ENCODE measurements at regions not wholly inside any gene's neighbourhood (a gene's known extent, or its start where the extent isn't known, plus 50 kb on each side); places are given as distances from the start of the nearest gene placed in this dataset.

- Histone ChIP-seq H4K20me1 (ENCODE audit: insufficient read depth, low read length) (no peaks in the 10 kb centered on the region), H3K9me3 (ENCODE audit: low read length) (no peaks in the 10 kb centered on the region), H3K79me2 (ENCODE audit: insufficient read depth, low read depth, low read length) (no peaks in the 10 kb centered on the region), H2AFZ (ENCODE audit: low read length) (no peak overlapping the region), H3K4me3 (ENCODE audit: low read depth, low read length, poor library complexity, severe bottlenecking) (no peak overlapping the region), H3K27ac (ENCODE audit: low read depth, low read length, poor library complexity, severe bottlenecking) (no peak overlapping the region), H3K4me1 (ENCODE audit: insufficient read depth, low read length, poor library complexity, severe bottlenecking) (no peaks in the 10 kb centered on the region), H3K4me2 (ENCODE audit: low read length) (no peak overlapping the region), H3K36me3 (ENCODE audit: insufficient read depth, low read length) (no peaks in the 10 kb centered on the region), H3K9me2 (ENCODE audit: insufficient read depth, low read length) (no peaks in the 10 kb centered on the region)
- ChIA-PET CTCF (ENCODE audit: unreplicated experiment) (no interaction called here), POLR2A (no interaction called here)
- no peak for TF ChIP-seq EZH2phosphoT487 (IDR thresholded peaks at IDR 0.05; ENCODE audit: borderline replicate concordance, low read depth, low read length)
- no peak for TF ChIP-seq CTCF (conservative IDR thresholded peaks at IDR 0.05; ENCODE audit: low read length)
- no peak for DNase-seq (ENCODE audit: low spot score)
- no TSS peak for BruUV-seq (replicated peaks)
- intact Hi-C loops (cut with micrococcal nuclease; ENCODE audit: unreplicated experiment) = no loop called here
These were observed 360.3 kb downstream of the LRRC70 start for GRCh38 chr5:62938927-62939326.

GRCh38 chr5:62937661-62938558 is 359.3 kb downstream of the LRRC70 start:
- intact Hi-C loops (cut with micrococcal nuclease; ENCODE audit: unreplicated experiment) = no loop called here
- no peaks in the 10 kb centered on the region for H3K4me1 ChIP-seq (ENCODE audit: insufficient read depth, low read length, poor library complexity, severe bottlenecking)
- no peak overlapping the region for H3K4me3 ChIP-seq (ENCODE audit: low read depth, low read length, poor library complexity, severe bottlenecking)
- H3K36me3 ChIP-seq (ENCODE audit: insufficient read depth, low read length) = no peaks in the 10 kb centered on the region
- H3K79me2 ChIP-seq (ENCODE audit: insufficient read depth, low read depth, low read length) = no peaks in the 10 kb centered on the region
- no peak for DNase-seq (ENCODE audit: low spot score)
- H3K4me2 ChIP-seq (ENCODE audit: low read length) = no peak overlapping the region
- H3K27ac ChIP-seq (ENCODE audit: low read depth, low read length, poor library complexity, severe bottlenecking) = no peak overlapping the region
- no peak overlapping the region for H2AFZ ChIP-seq (ENCODE audit: low read length)
- no peaks in the 10 kb centered on the region for H3K9me3 ChIP-seq (ENCODE audit: low read length)
- ChIA-PET CTCF (ENCODE audit: unreplicated experiment) (no interaction called here), POLR2A (no interaction called here)
- H3K9me2 ChIP-seq (ENCODE audit: insufficient read depth, low read length) = no peaks in the 10 kb centered on the region
- BruUV-seq (replicated peaks) = no TSS peak
- H4K20me1 ChIP-seq (ENCODE audit: insufficient read depth, low read length) = no peaks in the 10 kb centered on the region
- TF ChIP-seq CTCF (conservative IDR thresholded peaks at IDR 0.05; ENCODE audit: low read length) (no peak), EZH2phosphoT487 (IDR thresholded peaks at IDR 0.05; ENCODE audit: borderline replicate concordance, low read depth, low read length) (no peak)

GRCh38 chr5:62935660-62936059 is 357.0 kb downstream of the LRRC70 start:
- Histone ChIP-seq H2AFZ (ENCODE audit: low read length) (no peak overlapping the region), H3K27ac (ENCODE audit: low read depth, low read length, poor library complexity, severe bottlenecking) (no peak overlapping the region), H3K9me3 (ENCODE audit: low read length) (no peaks in the 10 kb centered on the region), H4K20me1 (ENCODE audit: insufficient read depth, low read length) (no peaks in the 10 kb centered on the region), H3K9me2 (ENCODE audit: insufficient read depth, low read length) (no peaks in the 10 kb centered on the region), H3K79me2 (ENCODE audit: insufficient read depth, low read depth, low read length) (no peaks in the 10 kb centered on the region), H3K4me1 (ENCODE audit: insufficient read depth, low read length, poor library complexity, severe bottlenecking) (no peaks in the 10 kb centered on the region), H3K4me2 (ENCODE audit: low read length) (no peak overlapping the region), H3K36me3 (ENCODE audit: insufficient read depth, low read length) (no peaks in the 10 kb centered on the region), H3K4me3 (ENCODE audit: low read depth, low read length, poor library complexity, severe bottlenecking) (no peak overlapping the region)
- intact Hi-C loops (cut with micrococcal nuclease; ENCODE audit: unreplicated experiment) = no loop called here
- ChIA-PET POLR2A (no interaction called here), CTCF (ENCODE audit: unreplicated experiment) (no interaction called here)
- no TSS peak for BruUV-seq (replicated peaks)
- TF ChIP-seq CTCF (conservative IDR thresholded peaks at IDR 0.05; ENCODE audit: low read length) (no peak), EZH2phosphoT487 (IDR thresholded peaks at IDR 0.05; ENCODE audit: borderline replicate concordance, low read depth, low read length) (no peak)
- no peak for DNase-seq (ENCODE audit: low spot score)
